Left lung (tissue), 4 donors: ENCODE measurements at regions not wholly inside any gene's neighbourhood (a gene's known extent, or its start where the extent isn't known, plus 50 kb on each side); places are given as distances from the start of the nearest gene placed in this dataset.

Source experiments
- ATAC-seq: fragments of 200-7000 bp; cut with Tn5 transposase; one replicate; pipeline ENCODE4 v1.9.1; 2020; ENCODE audit warnings: moderate library complexity
- DNase-seq, 4 donors: peaks; one replicate each; pipeline ENCODE4 v3.0.0-alpha.2; 2013 to 2020
- H3K27ac ChIP-seq, 2 donors: fragments of 200-600 bp; sonication (generic) in 1 of 2; one replicate each; pipeline versions ENCODE4 v1.5.0 to v1.8.0; 2020 to 2021
- H3K27me3 ChIP-seq, 2 donors: fragments of 200-600 bp; sonication (generic) in 1 of 2; one replicate each; pipeline versions ENCODE4 v1.5.0 to v1.8.0; 2020 to 2021
- H3K36me3 ChIP-seq, 2 donors: fragments of 200-600 bp; sonication (generic) in 1 of 2; one replicate each; pipeline versions ENCODE4 v1.5.0 to v1.8.0; 2020 to 2021
- H3K4me1 ChIP-seq, 2 donors: fragments of 200-600 bp; one replicate each; pipeline ENCODE4 v1.8.0; 2021
- H3K4me3 ChIP-seq, 2 donors: fragments of 200-600 bp; sonication (generic) in 1 of 2; one replicate each; pipeline versions ENCODE4 v1.5.0 to v1.8.0; 2020 to 2021; ENCODE audit warnings: mild to moderate bottlenecking in 1 of 2
- H3K9me3 ChIP-seq, 2 donors: fragments of 200-600 bp; sonication (generic) in 1 of 2; one replicate each; pipeline versions ENCODE4 v1.5.0 to v1.8.0; 2020 to 2021
- intact Hi-C, 2 donors: fragments of 100-400 bp; cut with DNase I; formaldehyde crosslinking; loops; one replicate each; pipeline versions ENCODE4 v1.11.2 to v1.14.2; 2022
- TF ChIP-seq, protein P1 (sequence below), 2 donors: fragments of 200-600 bp; sonication (generic) in 1 of 2; IDR thresholded peaks; one replicate each; pipeline versions ENCODE4 v1.5.0 to v1.8.0; 2021; ENCODE audit warnings: antibody characterized with exemption in 2 of 2
- donor health status: DM: no; HTN: yes; CAD: no.
- donor health status: DM: no; HTN: no; CAD: no.

DNA sequence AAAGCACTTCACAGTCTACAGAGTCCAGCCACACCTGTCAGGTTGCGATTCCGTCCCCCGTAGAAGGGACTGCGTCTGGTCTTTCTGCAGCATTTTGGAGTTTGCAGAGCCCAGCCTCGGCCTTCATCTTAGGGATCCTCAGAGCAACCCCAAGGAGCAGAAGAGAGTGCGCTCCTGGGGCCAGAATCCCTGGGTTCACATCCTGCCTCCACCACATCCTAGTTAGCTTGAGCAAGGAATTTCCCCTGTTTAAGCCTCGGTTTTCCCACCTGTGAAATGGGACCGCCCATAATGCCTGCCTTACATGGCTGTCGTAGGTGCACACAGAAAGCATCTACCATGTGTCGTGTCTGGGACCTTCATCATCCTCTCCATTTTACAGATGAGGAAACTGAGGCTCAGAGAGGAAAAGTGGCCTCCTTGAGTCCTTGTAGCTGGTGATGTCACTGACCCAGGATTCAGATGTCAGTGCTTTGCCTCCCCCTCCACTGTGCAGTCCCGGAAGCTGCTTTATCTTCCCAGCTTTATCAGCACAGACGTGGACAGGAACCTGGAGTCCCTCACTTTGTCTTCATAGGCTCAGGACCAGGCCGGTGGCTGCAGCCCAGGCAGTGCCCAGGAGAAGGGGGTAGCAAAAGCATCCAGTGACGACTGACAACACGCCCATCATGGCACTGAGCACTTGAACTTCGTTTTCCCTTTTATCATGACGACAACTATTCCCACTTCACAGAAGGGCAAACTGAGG, 438.5 kb downstream of the MATN1 start:
- DNase-seq (no peak), ATAC-seq (no peak)
- Histone ChIP-seq H3K4me1 (no peaks in the 10 kb centered on the region), H3K27me3 (peaks cover 0 to 8% of the 10 kb centered on the region in 2 donors), H3K36me3 (no peaks in the 10 kb centered on the region), H3K9me3 (no peaks in the 10 kb centered on the region), H3K4me3 (no peak overlapping the region), H3K27ac (no peak overlapping the region)
- TF ChIP-seq, protein P1, sequence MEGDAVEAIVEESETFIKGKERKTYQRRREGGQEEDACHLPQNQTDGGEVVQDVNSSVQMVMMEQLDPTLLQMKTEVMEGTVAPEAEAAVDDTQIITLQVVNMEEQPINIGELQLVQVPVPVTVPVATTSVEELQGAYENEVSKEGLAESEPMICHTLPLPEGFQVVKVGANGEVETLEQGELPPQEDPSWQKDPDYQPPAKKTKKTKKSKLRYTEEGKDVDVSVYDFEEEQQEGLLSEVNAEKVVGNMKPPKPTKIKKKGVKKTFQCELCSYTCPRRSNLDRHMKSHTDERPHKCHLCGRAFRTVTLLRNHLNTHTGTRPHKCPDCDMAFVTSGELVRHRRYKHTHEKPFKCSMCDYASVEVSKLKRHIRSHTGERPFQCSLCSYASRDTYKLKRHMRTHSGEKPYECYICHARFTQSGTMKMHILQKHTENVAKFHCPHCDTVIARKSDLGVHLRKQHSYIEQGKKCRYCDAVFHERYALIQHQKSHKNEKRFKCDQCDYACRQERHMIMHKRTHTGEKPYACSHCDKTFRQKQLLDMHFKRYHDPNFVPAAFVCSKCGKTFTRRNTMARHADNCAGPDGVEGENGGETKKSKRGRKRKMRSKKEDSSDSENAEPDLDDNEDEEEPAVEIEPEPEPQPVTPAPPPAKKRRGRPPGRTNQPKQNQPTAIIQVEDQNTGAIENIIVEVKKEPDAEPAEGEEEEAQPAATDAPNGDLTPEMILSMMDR (IDR thresholded peaks at IDR 0.05): no peak
- intact Hi-C loops: no loop called here

DNA sequence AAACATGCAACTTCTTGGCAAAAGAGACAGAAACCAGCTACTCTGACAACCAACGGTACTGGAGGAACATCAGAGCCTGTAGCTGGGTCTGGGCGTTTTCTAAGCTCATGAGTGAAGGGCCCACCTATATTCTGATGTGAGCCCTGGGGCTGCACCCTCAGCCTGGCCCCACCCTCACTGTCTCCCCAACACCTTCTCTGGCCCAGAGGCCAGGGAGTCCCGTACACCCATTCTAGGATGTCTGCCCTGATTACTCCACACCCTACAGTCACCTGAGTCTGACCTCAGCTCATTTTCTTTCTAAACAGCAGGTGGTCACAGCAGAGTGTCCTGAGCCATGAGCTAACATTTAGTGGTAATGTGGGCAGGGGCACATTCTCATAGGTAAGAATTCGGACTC, 439.2 kb downstream of the MATN1 start:
- H3K27me3 ChIP-seq: peaks cover 0 to 10% of the 10 kb centered on the region in 2 donors
- H3K36me3 ChIP-seq: no peaks in the 10 kb centered on the region
- intact Hi-C loops: no loop called here
- H3K9me3 ChIP-seq: no peaks in the 10 kb centered on the region
- no peak overlapping the region for H3K4me3 ChIP-seq
- no peaks in the 10 kb centered on the region for H3K4me1 ChIP-seq
- DNase-seq (no peak), ATAC-seq (no peak)
- H3K27ac ChIP-seq: no peak overlapping the region
- TF ChIP-seq, protein P1 (IDR thresholded peaks at IDR 0.05): no peak

DNA sequence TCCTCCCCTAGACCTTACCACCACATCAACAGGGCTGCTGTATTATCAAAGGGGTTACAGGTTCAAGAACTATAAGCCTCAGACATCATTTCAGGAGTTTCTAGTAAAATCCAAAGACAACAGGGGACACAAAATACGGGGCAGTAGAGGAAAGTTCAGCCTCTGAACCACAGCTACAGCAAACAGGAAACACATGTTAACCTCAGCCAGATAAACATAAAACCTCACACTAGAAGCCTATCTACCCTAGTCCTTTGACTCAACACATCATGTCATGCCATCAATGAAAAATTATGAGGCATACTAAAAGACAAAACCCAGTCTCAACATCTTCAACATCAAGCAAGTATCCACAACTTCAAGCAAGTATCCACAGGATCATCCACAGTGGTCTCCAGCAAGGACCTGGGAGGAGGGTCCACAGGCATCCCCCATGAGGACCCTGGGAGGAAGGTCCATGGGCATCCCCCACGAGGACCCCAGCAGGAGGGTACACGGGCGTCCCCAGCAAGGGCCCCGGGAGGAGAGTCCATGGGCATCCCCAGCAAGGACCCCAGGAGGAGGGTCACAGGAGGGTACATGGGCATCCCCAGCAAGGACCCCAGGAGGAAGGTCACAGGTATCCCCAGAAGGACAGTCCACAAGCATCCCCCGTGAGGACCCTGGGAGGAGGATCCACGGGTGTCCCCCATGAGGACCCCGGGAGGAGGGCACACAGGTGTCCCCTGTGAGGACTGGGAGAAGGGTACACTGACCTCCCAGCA, 440.0 kb downstream of the MATN1 start:
- Histone ChIP-seq H3K4me3 (no peak overlapping the region), H3K27ac (no peak overlapping the region), H3K27me3 (peaks cover 0 to 18% of the 10 kb centered on the region in 2 donors), H3K36me3 (no peaks in the 10 kb centered on the region), H3K4me1 (no peaks in the 10 kb centered on the region), H3K9me3 (no peaks in the 10 kb centered on the region)
- intact Hi-C loops: no loop called here
- DNase-seq (no peak), ATAC-seq (no peak)
- TF ChIP-seq, protein P1 (IDR thresholded peaks at IDR 0.05): no peak

DNA sequence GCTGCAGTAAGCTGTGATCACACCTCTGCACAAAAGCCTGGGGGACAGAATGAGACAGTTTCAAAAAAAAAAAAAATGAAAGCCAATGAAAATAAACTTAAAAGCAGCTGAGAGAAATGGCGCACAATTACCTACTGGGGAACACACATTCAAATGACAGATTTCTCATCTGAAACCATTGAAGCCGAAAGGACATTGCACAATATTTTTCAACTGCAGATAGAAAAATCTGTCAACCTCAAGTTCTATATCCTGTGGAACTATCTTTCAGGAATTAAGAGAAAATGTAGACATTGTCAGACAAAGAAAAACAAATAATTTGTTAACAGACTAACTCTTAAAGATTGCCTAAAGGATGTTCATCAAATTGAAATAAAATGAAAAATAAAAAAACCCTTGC, 442.8 kb downstream of the MATN1 start:
- Histone ChIP-seq H3K4me3 (no peak overlapping the region), H3K27ac (no peak overlapping the region), H3K36me3 (no peaks in the 10 kb centered on the region), H3K9me3 (no peaks in the 10 kb centered on the region), H3K4me1 (no peaks in the 10 kb centered on the region), H3K27me3 (peaks cover 0 to 21% of the 10 kb centered on the region in 2 donors)
- TF ChIP-seq, protein P1 (IDR thresholded peaks at IDR 0.05): no peak
- intact Hi-C loops: no loop called here
- no peak for ATAC-seq
- no peak for DNase-seq

DNA sequence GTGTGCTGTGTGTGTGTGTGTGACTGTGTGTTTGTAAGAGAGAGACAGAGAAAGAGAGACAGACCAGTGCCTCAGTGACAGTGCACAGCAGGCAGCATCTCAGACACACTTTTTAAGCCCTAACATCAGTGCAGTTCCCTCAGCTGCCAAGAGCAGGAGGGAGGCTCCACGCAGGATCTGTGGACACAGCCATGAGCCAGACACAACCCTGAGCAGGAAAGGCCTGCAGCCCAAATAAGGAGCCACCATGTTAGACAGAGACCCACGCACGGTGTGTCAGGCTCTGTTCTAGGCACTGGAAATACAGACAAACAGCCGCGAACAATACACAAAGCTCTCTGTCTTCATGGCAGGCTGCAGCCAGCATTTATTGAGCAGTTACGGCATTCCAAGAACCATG, 445.5 kb downstream of the MATN1 start:
- H3K36me3 ChIP-seq: no peaks in the 10 kb centered on the region
- ATAC-seq (no peak), DNase-seq (no peak)
- no peak overlapping the region for H3K27ac ChIP-seq
- TF ChIP-seq, protein P1 (IDR thresholded peaks at IDR 0.05): no peak
- no peak overlapping the region for H3K4me3 ChIP-seq
- intact Hi-C loops: no loop called here
- H3K4me1 ChIP-seq: no peaks in the 10 kb centered on the region
- peaks cover 0 to 2% of the 10 kb centered on the region in 2 donors for H3K9me3 ChIP-seq
- peaks cover 0 to 30% of the 10 kb centered on the region in 2 donors for H3K27me3 ChIP-seq
